Cardiac muscle cell (in vitro differentiated cells and primary cell): ENCODE measurements at regions not wholly inside any gene's neighbourhood (a gene's known extent, or its start where the extent isn't known, plus 50 kb on each side); places are given as distances from the start of the nearest gene placed in this dataset.

Experiments
- DNase-seq, 2 donors: peaks; one replicate each; pipeline versions ENCODE4 v3.0.0 to v3.0.0-alpha.2; 2010 to 2017; ENCODE audit warnings: low read depth in 1 of 2, low spot score in 1 of 2
- H3K27ac ChIP-seq: fragments of 200-600 bp; sonication (generic); 2 replicates; pipeline ENCODE4 v1.5.1; 2016
- H3K27me3 ChIP-seq: fragments of 200-600 bp; sonication (generic); 2 replicates; pipeline ENCODE4 v1.6.0; 2016; ENCODE audit warnings: control low read depth
- H3K36me3 ChIP-seq: fragments of 200-600 bp; sonication (generic); 2 replicates; pipeline ENCODE4 v1.5.1; 2016; ENCODE audit warnings: control low read depth
- H3K4me1 ChIP-seq: fragments of 200-600 bp; sonication (generic); 2 replicates; pipeline ENCODE4 v1.8.1; 2017; ENCODE audit warnings: low read depth, mild to moderate bottlenecking, mixed run types
- H3K4me3 ChIP-seq: fragments of 200-600 bp; sonication (generic); 2 replicates; pipeline ENCODE4 v1.5.1; 2016; ENCODE audit warnings: mild to moderate bottlenecking
- H3K9me3 ChIP-seq: fragments of 200-600 bp; sonication (generic); 2 replicates; pipeline ENCODE4 v1.5.1; 2017; ENCODE audit warnings: low read depth, mild to moderate bottlenecking, control low read depth
- CTCF ChIP-seq: IDR thresholded peaks from 2 replicates; pipeline ENCODE4 v1.5.1; 2012; ENCODE audit warnings: low read depth, mild to moderate bottlenecking, low read length

- Histone ChIP-seq H3K27ac (no peak overlapping the region), H3K9me3 (no peaks in the 10 kb centered on the region)
These were observed 118.8 kb upstream of the PDZRN3 start for GRCh38 chr3:73743551-73743950.

GRCh38 chr3:73739791-73740453, 115.2 kb upstream of the PDZRN3 start:
- H3K27me3 ChIP-seq: no peaks in the 10 kb centered on the region
- no peaks in the 10 kb centered on the region for H3K4me1 ChIP-seq
- no peaks in the 10 kb centered on the region for H3K9me3 ChIP-seq
- TF ChIP-seq CTCF: no peak
- no peaks in the 10 kb centered on the region for H3K36me3 ChIP-seq
- DNase-seq: peak in 1 of 2 donors; percentile 82
- H3K4me3 ChIP-seq: no peak overlapping the region
- H3K27ac ChIP-seq: no peak overlapping the region

More at GRCh38 chr3:73743551-73743950, 118.8 kb upstream of the PDZRN3 start:
- TF ChIP-seq CTCF: no peak
- Histone ChIP-seq H3K27me3 (no peaks in the 10 kb centered on the region), H3K4me3 (no peak overlapping the region), H3K36me3 (no peaks in the 10 kb centered on the region), H3K4me1 (no peaks in the 10 kb centered on the region)
- DNase-seq: no peak

GRCh38 chr3:73738711-73739110, 114.0 kb upstream of the PDZRN3 start:
- Histone ChIP-seq H3K4me1 (peaks cover 7% of the 10 kb centered on the region), H3K9me3 (no peaks in the 10 kb centered on the region), H3K27ac (no peak overlapping the region), H3K36me3 (no peaks in the 10 kb centered on the region), H3K4me3 (no peak overlapping the region), H3K27me3 (no peaks in the 10 kb centered on the region)
- TF ChIP-seq CTCF: no peak
- no peak for DNase-seq

- no peak overlapping the region for H3K4me3 ChIP-seq
- no peak for TF ChIP-seq CTCF
- peaks cover 15% of the 10 kb centered on the region for H3K4me1 ChIP-seq
- H3K27ac ChIP-seq: no peak overlapping the region
- H3K9me3 ChIP-seq: no peaks in the 10 kb centered on the region
- DNase-seq: no peak
- H3K27me3 ChIP-seq: no peaks in the 10 kb centered on the region
- no peaks in the 10 kb centered on the region for H3K36me3 ChIP-seq
These were observed 109.7 kb upstream of the PDZRN3 start for GRCh38 chr3:73734211-73735089.

GRCh38 chr3:73733746-73734145, 109.0 kb upstream of the PDZRN3 start:
- H3K4me1 ChIP-seq: peaks cover 15% of the 10 kb centered on the region
- H3K4me3 ChIP-seq: no peak overlapping the region
- H3K36me3 ChIP-seq: no peaks in the 10 kb centered on the region
- no peak overlapping the region for H3K27ac ChIP-seq
- no peak for DNase-seq
- no peak for TF ChIP-seq CTCF
- no peaks in the 10 kb centered on the region for H3K27me3 ChIP-seq
- H3K9me3 ChIP-seq: no peaks in the 10 kb centered on the region
